ENCODE measurements at regions not wholly inside any gene's neighbourhood (a gene's known extent, or its start where the extent isn't known, plus 50 kb on each side); places are given as distances from the start of the nearest gene placed in this dataset.

- TF ChIP-seq CTCF (IDR thresholded peaks at IDR 0.05), result no peak
- no peak for TF ChIP-seq POLR2A (IDR thresholded peaks at IDR 0.05)
Measured at GRCh38 chr1:163777205-163777604, 455.5 kb downstream of the NUF2 start.

Measured in Peyer's patch (tissue), 4 donors.